Tibial artery (tissue), 4 donors: ENCODE measurements at regions not wholly inside any gene's neighbourhood (a gene's known extent, or its start where the extent isn't known, plus 50 kb on each side); places are given as distances from the start of the nearest gene placed in this dataset.
"Not testable (repeated sequence)": the region's sequence is repeated elsewhere in the genome, so short reads cannot be mapped to it uniquely, and the experiment has no call there.

Experiments
- DNase-seq, 2 donors: peaks; one replicate each; pipeline ENCODE4 v3.0.0-alpha.2; 2019
- H3K27ac ChIP-seq, 2 donors: fragments of 200-600 bp; sonication (generic) in 1 of 2; 1 replicate in 1 of 2; 2 replicates in 1 of 2; pipeline ENCODE4 v1.5.1; 2018 to 2019; ENCODE audit warnings: mild to moderate bottlenecking in 1 of 2
- H3K27me3 ChIP-seq, 2 donors: fragments of 200-600 bp; sonication (generic) in 1 of 2; one replicate each; pipeline versions ENCODE4 v1.5.1 to v1.6.0; 2016 to 2019
- H3K36me3 ChIP-seq, 3 donors: fragments of 200-600 bp; sonication (generic) in 2 of 3; one replicate each; pipeline ENCODE4 v1.5.1; 2016 to 2019; ENCODE audit warnings: mild to moderate bottlenecking in 2 of 3
- H3K4me1 ChIP-seq, 4 donors: fragments of 200-600 bp; sonication (generic) in 2 of 4; 1 replicate in 3 of 4; 2 replicates in 1 of 4; pipeline ENCODE4 v1.5.1; 2016 to 2019
- H3K4me3 ChIP-seq, 2 donors: fragments of 200-600 bp; sonication (generic) in 1 of 2; 1 replicate in 1 of 2; 2 replicates in 1 of 2; pipeline ENCODE4 v1.5.1; 2018 to 2019; ENCODE audit warnings: mild to moderate bottlenecking in 2 of 2
- H3K9me3 ChIP-seq, 3 donors: fragments of 200-600 bp; sonication (generic) in 1 of 3; one replicate each; pipeline ENCODE4 v1.5.1; 2016 to 2019
- intact Hi-C: fragments of 100-400 bp; cut with DNase I; formaldehyde crosslinking; loops from one replicate; pipeline ENCODE4 v1.15.0; 2023; ENCODE audit warnings: low total_unique reads

DNA sequence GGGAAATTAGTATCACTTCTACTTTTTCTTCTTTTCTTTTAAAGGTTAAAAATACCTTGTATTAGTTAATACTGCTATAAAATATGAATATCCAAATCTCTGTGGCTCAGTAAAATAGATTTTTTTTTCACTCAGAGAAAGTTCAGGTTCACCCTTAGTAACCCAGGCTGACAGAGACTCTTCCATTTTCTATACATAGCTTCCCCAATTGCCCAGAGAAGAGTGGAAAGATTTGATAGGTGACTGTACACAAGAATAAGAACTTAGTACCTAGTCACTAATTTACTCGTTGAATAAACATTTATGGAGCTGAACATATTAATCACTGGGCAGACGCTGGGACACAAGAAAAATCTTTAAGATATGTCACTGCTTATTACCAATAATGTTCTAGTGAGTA is 77.2 kb upstream of the AGAP9 start:
- DNase-seq, H3K36me3 ChIP-seq, H3K27ac ChIP-seq, H3K27me3 ChIP-seq, H3K4me3 ChIP-seq, intact Hi-C loops, H3K4me1 ChIP-seq, H3K9me3 ChIP-seq: not testable (repeated sequence)

GRCh38 chr10:47600127-47600526 is 76.7 kb upstream of the AGAP9 start:
- intact Hi-C loops, H3K9me3 ChIP-seq, H3K27ac ChIP-seq, DNase-seq, H3K36me3 ChIP-seq, H3K27me3 ChIP-seq, H3K4me3 ChIP-seq, H3K4me1 ChIP-seq: not testable (repeated sequence)

DNA sequence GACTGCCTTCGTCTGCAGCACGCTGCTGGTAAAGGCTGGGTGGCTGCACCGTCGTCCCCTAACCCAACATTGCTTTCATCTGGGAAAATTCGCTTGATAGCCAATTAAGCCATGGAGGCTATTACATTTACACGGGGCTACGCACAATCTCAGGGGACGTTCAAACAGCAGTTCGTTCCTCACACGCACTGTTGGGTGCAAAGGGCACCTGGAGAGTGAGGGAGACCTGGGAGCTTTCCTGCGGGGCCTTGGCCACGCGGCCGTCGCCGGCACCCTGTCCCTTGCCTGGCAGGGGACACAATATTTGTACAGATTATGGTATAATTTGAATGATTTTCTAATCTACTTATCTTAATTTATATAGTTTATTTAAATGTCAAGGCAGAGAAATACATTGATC is 76.2 kb upstream of the AGAP9 start:
- H3K27me3 ChIP-seq, intact Hi-C loops, H3K9me3 ChIP-seq, H3K27ac ChIP-seq, H3K36me3 ChIP-seq, H3K4me3 ChIP-seq, DNase-seq, H3K4me1 ChIP-seq: not testable (repeated sequence)

DNA sequence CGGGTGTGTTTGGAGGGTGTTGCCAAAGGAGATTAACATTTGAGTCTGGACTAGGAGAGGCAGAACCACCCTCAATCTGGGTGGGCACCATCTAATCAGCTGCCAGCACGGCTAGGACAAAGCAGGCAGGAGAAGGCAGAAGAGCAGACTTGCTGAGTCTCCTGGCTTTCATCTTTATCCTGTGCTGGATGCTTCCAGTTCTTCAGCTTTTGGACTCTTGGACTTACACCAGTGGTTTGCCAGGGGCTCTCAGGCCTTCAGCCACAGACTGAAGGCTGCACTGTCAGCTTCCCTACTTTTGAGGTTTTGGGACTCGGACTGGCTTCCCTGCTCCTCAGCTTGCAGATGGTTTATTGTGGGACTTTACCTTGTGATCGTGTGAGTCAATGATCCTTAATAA is 70.4 kb upstream of the AGAP9 start:
- H3K27me3 ChIP-seq, H3K9me3 ChIP-seq, intact Hi-C loops, H3K4me3 ChIP-seq, H3K27ac ChIP-seq, DNase-seq, H3K4me1 ChIP-seq, H3K36me3 ChIP-seq: not testable (repeated sequence)

DNA sequence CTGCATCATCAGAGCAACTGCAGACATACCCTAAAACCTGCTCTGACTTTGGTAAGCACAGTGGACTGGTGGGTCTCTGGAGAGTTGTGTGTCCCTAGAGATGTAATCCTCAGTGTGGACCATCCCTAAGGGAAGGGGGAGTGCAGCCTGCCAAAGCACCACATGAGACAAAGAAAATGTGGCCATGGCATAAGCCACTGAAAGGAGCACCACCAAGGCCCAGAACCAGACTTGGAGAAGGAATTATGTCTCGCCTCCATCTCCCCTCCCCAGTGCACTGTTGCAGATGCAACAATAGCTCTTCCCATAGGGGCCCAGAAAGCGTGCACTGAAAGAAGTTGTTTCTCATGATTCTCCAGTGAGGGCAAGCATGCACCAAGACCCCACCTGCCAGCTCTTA is 69.7 kb upstream of the AGAP9 start:
- H3K4me3 ChIP-seq, H3K9me3 ChIP-seq, H3K36me3 ChIP-seq, H3K27me3 ChIP-seq, H3K27ac ChIP-seq, intact Hi-C loops, H3K4me1 ChIP-seq, DNase-seq: not testable (repeated sequence)

DNA sequence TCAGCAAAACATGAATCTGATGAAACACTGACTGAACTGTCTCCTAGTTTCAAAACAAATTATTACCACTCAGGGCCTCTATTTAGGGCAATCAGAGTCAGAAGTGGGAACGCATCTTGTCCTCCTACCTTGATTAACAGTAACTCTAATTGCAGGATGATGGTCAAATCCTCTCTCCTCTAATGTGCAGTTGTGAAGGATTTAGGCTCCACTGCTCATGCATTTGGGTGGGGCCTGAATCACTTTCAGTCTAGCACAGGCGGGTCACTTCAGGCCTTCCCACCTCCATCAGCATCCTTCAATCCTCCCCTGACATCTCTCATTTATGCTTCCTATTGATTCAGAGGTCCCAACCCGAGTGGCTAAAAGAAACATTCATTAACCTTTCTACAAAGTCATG is 67.5 kb upstream of the AGAP9 start:
- H3K27ac ChIP-seq, DNase-seq, H3K4me1 ChIP-seq, intact Hi-C loops, H3K36me3 ChIP-seq, H3K9me3 ChIP-seq, H3K27me3 ChIP-seq, H3K4me3 ChIP-seq: not testable (repeated sequence)

DNA sequence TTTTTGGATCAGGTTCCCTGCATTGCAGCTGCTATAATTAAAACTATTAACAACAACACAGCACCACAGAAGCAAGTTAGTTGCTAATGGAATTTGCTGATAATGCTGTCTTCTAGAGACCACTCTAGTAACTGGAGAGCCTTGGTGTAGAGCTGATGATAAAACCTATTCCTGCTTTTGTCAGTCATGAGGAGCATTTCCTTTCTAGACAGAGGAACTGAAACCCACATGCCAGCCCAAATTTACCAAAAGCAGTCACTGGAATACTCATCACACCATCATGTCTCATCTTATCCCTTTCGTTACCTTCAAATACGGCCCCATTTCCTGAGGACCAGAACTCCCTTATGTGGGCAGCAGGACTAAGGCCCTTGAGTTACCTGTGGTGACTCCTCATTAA is 67.1 kb upstream of the AGAP9 start:
- H3K9me3 ChIP-seq, H3K4me1 ChIP-seq, intact Hi-C loops, H3K27ac ChIP-seq, H3K27me3 ChIP-seq, H3K36me3 ChIP-seq, DNase-seq, H3K4me3 ChIP-seq: not testable (repeated sequence)

- intact Hi-C loops, H3K27me3 ChIP-seq, H3K9me3 ChIP-seq, H3K27ac ChIP-seq, DNase-seq, H3K36me3 ChIP-seq, H3K4me1 ChIP-seq, H3K4me3 ChIP-seq: not testable (repeated sequence)
Observed at GRCh38 chr10:47582051-47582450, 58.6 kb upstream of the AGAP9 start.

- not testable (repeated sequence) for H3K36me3 ChIP-seq, DNase-seq
Observed at GRCh38 chr10:47580063-47580462, 56.6 kb upstream of the AGAP9 start.

DNA sequence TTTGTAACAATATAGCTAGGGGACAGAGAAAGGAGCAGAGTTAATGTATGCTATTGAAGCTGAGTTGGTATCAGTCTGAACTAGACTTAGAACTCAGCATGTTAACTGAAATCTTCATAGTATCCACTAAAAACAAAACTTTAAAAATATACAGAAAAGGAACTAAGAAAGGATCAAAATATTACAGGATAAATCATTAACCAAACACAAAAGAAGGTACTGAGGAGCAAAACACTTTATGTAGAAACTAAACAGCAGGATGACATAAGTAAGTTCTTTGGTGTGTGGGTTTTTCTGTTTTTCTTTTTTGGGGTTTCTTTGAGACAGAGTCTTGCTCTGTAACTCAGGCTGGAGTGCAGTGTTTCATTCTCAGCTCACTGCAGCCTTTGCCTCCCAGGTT is 55.1 kb upstream of the AGAP9 start:
- H3K4me1 ChIP-seq, DNase-seq, H3K27ac ChIP-seq, H3K9me3 ChIP-seq, H3K4me3 ChIP-seq, H3K27me3 ChIP-seq, intact Hi-C loops, H3K36me3 ChIP-seq: not testable (repeated sequence)

More at GRCh38 chr10:47580063-47580462, 56.6 kb upstream of the AGAP9 start:
- intact Hi-C loops, H3K4me1 ChIP-seq, H3K9me3 ChIP-seq, H3K4me3 ChIP-seq, H3K27me3 ChIP-seq, H3K27ac ChIP-seq: not testable (repeated sequence)
